Keratinocyte (primary cell): ENCODE measurements at regions not wholly inside any gene's neighbourhood (a gene's known extent, or its start where the extent isn't known, plus 50 kb on each side); places are given as distances from the start of the nearest gene placed in this dataset.

ENCODE experiments used
- CTCF ChIP-seq, 3 experiments: IDR thresholded peaks in 1 of 3; conservative IDR thresholded peaks in 1 of 3; optimal IDR thresholded peaks in 1 of 3; 2 replicates in 2 of 3; 3 replicates in 1 of 3; pipeline versions ENCODE3 to v1.5.1; 2011; ENCODE audit warnings: low read length in 3 of 3, mild to moderate bottlenecking in 3 of 3, moderate library complexity in 2 of 3, control low read depth in 1 of 3, inconsistent platforms in 1 of 3; ENCODE audit not compliant: insufficient read depth in 2 of 3; ENCODE audit errors: extremely low read depth in 1 of 3
- EZH2 ChIP-seq: IDR thresholded peaks from one replicate; pipeline ENCODE4 v1.6.1; 2012; ENCODE audit warnings: inconsistent platforms, mild to moderate bottlenecking, low read length, moderate library complexity

DNA sequence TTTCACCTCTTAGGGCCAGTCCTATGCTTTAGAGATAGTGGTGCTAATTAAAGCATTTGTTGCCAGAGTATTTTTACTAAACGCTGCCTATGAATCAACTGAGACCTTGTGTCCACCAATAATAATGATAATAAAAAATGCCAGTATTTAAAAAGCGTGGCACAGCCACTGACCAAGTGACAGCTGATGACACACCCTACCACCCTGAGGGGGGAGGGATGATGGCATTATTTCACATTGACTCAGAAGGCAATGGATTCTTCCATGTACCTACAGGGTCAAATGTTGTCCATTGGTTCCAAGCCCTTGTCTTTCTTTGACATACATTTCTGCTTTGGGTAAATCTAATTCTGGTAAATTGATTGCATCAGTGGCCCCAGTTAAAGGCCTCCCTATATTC lies 384.4 kb downstream of the DLEU7 start:
- no peak for TF ChIP-seq CTCF (optimal IDR thresholded peaks at IDR 0.05 in 1 of 3, IDR thresholded peaks at IDR 0.05 in 1 of 3, conservative IDR thresholded peaks at IDR 0.05 in 1 of 3; ENCODE audit: extremely low read depth in 1 of 3, insufficient read depth in 2 of 3, low read length in 3 of 3)
- no peak for TF ChIP-seq EZH2
